LNCaP clone FGC (cell line): ENCODE measurements at regions not wholly inside any gene's neighbourhood (a gene's known extent, or its start where the extent isn't known, plus 50 kb on each side); places are given as distances from the start of the nearest gene placed in this dataset.

Source experiments
- DNase-seq: peaks from one replicate; pipeline ENCODE4 v3.0.0-alpha.2; 2011; ENCODE audit warnings: low read depth
- H3K4me3 ChIP-seq: 2 replicates; pipeline ENCODE4 v1.5.1; 2011; ENCODE audit warnings: mild to moderate bottlenecking, low read depth, low read length, control low read depth
- TF ChIP-seq, protein P1 (sequence below): IDR thresholded peaks from 2 replicates; pipeline ENCODE4 v1.5.1; 2012; ENCODE audit warnings: mild to moderate bottlenecking; ENCODE audit not compliant: control insufficient read depth, insufficient read depth; ENCODE audit errors: extremely low read depth

DNA sequence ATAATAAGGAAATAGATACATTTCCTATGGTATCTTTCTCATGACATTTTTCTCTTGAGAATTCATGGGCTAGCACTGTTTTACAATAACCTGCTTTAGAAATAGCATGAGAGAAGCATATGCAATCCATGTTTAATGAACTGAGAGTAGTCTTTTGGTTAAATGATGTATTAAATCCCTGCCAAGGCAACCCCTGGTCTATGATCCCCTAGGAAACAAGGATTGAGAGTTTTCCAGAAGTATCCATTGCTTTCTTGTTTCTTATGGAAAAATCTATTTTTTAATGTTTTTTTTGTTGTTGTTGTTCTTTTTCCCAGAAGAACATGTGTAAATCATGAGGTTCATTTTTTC, 390.5 kb upstream of the HSF2 start:
- TF ChIP-seq, protein P1, sequence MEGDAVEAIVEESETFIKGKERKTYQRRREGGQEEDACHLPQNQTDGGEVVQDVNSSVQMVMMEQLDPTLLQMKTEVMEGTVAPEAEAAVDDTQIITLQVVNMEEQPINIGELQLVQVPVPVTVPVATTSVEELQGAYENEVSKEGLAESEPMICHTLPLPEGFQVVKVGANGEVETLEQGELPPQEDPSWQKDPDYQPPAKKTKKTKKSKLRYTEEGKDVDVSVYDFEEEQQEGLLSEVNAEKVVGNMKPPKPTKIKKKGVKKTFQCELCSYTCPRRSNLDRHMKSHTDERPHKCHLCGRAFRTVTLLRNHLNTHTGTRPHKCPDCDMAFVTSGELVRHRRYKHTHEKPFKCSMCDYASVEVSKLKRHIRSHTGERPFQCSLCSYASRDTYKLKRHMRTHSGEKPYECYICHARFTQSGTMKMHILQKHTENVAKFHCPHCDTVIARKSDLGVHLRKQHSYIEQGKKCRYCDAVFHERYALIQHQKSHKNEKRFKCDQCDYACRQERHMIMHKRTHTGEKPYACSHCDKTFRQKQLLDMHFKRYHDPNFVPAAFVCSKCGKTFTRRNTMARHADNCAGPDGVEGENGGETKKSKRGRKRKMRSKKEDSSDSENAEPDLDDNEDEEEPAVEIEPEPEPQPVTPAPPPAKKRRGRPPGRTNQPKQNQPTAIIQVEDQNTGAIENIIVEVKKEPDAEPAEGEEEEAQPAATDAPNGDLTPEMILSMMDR, result no peak
- H3K4me3 ChIP-seq, result no peak overlapping the region

DNA sequence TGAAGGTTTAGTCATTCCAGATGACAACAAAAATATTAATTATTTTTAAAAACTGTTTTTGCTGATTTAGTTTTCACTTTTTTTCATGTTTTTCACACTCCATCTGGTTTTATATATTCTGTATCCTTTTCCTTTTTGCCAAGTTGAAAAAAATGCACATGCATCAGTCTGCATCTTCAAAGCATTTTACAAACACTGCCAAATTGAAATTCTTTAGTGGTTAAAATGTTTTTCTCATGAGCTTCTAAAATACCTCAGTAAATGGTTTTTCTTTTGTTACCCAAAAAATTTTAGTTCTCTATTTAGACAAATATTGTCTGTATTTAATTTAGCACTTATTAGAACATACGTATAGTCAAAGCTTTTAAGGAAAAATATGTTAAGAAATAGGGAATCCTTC, 386.9 kb upstream of the HSF2 start:
- TF ChIP-seq, protein P1, result no peak
- no peak for DNase-seq
- H3K4me3 ChIP-seq, result no peak overlapping the region

More for the DNA sequence above, 390.5 kb upstream of the HSF2 start:
- no peak for DNase-seq

DNA sequence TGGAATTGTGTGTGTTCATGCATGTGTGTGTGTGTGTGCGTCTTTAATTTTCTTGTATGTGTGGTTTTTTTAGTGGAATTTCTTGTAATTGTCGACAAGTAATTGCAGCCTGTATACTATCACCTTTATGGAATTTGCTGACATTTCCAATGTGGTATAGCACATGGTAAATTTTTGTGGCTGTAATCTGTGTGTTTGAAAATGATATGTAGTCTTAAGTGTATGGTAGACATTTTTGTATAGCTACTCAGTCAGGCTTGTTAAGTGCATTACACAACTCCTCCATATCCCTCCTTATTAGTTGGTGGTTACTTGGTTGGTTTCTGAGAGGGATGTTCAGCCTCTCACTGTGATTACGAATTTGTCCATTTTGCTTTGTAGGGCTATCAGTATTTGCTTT, 384.5 kb upstream of the HSF2 start:
- no peak overlapping the region for H3K4me3 ChIP-seq
- DNase-seq, result no peak
- TF ChIP-seq, protein P1, result no peak

DNA sequence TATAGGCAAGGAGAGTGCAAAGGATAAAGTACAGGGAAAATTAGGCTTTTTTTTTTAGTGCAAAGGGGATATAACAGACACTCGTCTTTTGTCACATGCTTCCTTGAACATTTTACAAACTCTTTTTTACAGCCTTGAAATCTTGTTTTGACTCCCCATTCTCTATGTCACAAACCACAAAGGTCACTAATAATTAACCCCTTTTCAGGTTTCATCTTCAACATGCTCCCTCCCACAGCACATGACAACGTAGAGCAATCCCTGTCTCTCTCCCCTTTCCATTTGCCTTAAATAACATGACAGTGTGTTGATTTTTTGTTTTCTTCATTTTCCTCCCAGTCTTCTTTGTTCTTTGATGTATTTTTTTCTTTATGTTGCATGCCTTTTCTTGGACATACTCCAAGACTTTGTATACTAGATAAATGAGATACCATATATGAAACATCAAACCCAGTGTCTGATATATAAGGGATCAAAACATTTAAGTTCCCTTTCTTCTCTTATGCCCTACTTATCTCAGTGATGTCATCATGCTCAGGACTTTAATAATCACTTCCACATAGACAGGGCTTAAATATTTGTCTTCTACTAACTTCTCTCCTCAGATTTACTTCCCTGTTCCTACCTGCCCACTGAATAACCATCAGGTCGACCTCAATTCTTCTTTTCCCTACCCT, 378.7 kb upstream of the HSF2 start:
- H3K4me3 ChIP-seq, result no peak overlapping the region
- TF ChIP-seq, protein P1, result no peak
- DNase-seq, result no peak

DNA sequence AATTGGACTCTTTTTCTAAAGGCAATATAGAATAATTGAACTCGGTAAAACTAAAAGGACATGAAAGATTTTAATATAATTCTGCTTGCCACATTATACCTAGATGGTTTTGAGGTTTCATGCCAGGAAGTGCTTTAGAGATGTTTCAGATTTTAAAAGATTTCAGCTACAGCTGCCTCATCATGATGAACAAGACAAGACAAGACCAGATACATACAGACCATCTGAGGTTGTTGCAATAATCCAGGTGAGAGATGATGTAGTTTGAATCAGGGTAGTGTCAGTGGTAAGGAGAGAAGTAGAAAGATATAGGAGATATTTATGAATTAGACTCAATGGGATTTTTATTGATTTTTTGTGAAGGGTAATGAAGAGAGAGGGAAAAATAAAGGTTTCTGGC, 374.3 kb upstream of the HSF2 start:
- TF ChIP-seq, protein P1, result no peak
- no peak for DNase-seq
- no peak overlapping the region for H3K4me3 ChIP-seq

DNA sequence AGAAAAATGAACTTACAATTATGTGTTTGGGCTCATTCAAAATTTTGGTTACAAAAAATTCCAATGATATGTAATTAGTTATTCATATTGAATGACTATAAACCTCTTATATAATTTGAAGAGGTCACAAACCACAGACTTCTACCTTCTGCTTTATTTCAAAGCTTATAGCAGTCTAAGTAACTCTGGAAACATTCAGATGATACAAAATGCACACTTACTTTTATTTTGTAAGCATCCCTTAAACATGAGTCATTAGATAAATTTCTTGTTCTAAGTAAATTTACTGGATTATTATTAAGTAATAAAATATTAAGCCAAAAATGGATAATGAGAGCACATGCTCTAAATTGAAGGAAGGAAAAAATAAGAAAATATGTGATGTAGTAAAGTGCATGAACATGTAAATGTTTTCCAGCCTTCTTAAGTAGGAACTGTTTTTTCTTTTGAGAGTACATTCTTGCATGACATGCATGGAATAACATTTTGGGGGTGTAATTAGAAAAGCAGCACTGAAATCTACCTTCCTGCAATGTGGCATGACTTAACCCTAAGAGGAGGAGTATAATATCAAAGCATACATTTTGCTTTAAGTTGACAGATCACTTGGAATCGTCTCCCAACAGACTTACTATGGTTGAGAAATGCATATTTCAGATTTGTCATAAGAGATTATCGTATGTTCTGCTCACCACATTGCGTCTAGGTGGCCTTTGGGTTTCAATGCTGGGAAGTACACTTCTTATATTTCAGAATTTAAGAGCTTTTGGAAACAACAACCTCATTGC, 372.7 kb upstream of the HSF2 start:
- DNase-seq, result no peak
- TF ChIP-seq, protein P1, result no peak
- H3K4me3 ChIP-seq, result no peak overlapping the region
